PFSK-1 (cell line): ENCODE measurements at regions not wholly inside any gene's neighbourhood (a gene's known extent, or its start where the extent isn't known, plus 50 kb on each side); places are given as distances from the start of the nearest gene placed in this dataset.

Source experiments
- FOXP2 ChIP-seq: optimal IDR thresholded peaks from 2 replicates; pipeline ENCODE3; 2011; ENCODE audit warnings: borderline replicate concordance, control low read depth, inconsistent platforms; ENCODE audit not compliant: insufficient read depth; ENCODE audit errors: extremely low read length, extremely low read depth
- POLR2AphosphoS5 ChIP-seq: IDR thresholded peaks from 2 replicates; pipeline ENCODE4 v1.6.1; 2012; ENCODE audit warnings: low read depth, mild to moderate bottlenecking, control low read depth, low read length, moderate library complexity
- SIN3A ChIP-seq: IDR thresholded peaks from 2 replicates; pipeline ENCODE4 v1.6.1; 2012; ENCODE audit warnings: mild to moderate bottlenecking, low read length, moderate library complexity, borderline replicate concordance; ENCODE audit not compliant: insufficient read depth
- TAF1 ChIP-seq: IDR thresholded peaks from 2 replicates; pipeline ENCODE4 v1.6.1; 2012; ENCODE audit warnings: low read length, control low read depth, borderline replicate concordance; ENCODE audit not compliant: insufficient read depth
- TF ChIP-seq, protein P1 (sequence below), 2 experiments: IDR thresholded peaks; 2 replicates each; pipeline versions ENCODE4 v1.6.1 to v1.8.0; 2011 to 2012; ENCODE audit warnings: low read depth in 2 of 2, low read length in 2 of 2, control low read depth in 1 of 2, inconsistent platforms in 1 of 2, mild to moderate bottlenecking in 1 of 2, moderate library complexity in 1 of 2; ENCODE audit not compliant: insufficient read depth in 1 of 2

DNA sequence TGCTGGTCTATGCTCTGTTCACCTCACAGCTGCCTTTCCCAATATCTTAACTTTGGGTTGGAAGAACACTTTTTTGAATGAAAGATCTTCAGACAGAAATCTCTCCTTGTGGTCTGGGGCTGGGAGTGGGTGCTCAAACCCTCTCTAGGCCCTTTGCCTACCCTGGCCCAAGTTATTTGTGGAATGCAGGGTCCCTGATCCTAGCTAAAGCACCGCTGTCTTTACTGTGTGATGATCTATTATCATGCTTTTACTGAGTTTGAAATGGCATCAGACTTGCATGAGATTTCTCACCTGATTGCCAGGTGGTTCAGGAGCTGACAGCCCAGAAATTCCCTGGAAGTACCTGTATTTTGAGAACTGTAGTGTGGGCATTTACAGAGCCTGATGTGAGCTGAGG is 412.7 kb upstream of the ONECUT1 start:
- TF ChIP-seq POLR2AphosphoS5 (no peak), FOXP2 (no peak), SIN3A (no peak), TAF1 (no peak)
- TF ChIP-seq, protein P1, sequence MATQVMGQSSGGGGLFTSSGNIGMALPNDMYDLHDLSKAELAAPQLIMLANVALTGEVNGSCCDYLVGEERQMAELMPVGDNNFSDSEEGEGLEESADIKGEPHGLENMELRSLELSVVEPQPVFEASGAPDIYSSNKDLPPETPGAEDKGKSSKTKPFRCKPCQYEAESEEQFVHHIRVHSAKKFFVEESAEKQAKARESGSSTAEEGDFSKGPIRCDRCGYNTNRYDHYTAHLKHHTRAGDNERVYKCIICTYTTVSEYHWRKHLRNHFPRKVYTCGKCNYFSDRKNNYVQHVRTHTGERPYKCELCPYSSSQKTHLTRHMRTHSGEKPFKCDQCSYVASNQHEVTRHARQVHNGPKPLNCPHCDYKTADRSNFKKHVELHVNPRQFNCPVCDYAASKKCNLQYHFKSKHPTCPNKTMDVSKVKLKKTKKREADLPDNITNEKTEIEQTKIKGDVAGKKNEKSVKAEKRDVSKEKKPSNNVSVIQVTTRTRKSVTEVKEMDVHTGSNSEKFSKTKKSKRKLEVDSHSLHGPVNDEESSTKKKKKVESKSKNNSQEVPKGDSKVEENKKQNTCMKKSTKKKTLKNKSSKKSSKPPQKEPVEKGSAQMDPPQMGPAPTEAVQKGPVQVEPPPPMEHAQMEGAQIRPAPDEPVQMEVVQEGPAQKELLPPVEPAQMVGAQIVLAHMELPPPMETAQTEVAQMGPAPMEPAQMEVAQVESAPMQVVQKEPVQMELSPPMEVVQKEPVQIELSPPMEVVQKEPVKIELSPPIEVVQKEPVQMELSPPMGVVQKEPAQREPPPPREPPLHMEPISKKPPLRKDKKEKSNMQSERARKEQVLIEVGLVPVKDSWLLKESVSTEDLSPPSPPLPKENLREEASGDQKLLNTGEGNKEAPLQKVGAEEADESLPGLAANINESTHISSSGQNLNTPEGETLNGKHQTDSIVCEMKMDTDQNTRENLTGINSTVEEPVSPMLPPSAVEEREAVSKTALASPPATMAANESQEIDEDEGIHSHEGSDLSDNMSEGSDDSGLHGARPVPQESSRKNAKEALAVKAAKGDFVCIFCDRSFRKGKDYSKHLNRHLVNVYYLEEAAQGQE (IDR thresholded peaks at IDR 0.05; ENCODE audit: insufficient read depth in 1 of 2, low read depth in 2 of 2, low read length in 2 of 2), result no peak

DNA sequence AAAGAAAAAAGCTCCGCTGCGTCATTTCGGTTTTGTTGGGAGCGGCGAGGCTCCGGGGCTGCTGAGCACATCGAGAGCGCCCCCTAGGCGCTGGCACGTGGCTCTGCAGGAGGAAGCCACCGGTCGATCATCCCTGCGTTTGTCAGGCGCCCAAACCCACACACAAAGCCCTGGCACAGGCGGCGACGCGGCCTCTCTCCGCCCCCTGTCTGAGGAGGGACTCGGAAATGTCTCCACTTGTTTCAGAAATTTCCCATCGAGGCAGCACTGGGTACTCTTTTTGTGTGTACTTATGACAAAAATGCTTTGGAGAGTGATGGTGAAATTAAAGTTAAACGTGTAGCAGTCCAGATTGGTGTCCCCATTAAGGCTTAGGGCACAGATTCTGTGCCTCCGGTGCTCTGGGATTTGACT is 407.3 kb upstream of the ONECUT1 start:
- TF ChIP-seq FOXP2 (peak; percentile 41), POLR2AphosphoS5 (no peak)
- TF ChIP-seq, protein P1 (IDR thresholded peaks at IDR 0.05; ENCODE audit: insufficient read depth in 1 of 2, low read depth in 2 of 2, low read length in 2 of 2), result no peak

DNA sequence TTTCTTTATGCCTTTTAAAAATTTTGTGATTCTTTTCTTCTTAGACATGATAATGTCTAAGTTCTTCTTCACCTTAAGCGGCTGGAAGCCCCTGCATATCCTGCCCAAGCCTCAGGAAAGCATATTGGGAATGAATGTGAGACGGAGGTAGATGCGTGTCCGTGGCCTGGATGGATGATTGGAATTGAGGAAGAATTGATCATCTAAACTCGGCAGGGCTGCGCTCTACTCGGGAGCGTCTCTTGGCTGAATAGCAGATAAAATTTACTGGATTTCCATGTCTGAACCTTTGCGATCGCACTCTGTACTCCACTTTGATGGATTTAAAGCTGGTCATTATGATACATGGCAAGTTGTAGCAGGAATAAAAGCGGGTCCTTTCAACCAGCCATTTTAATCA is 406.7 kb upstream of the ONECUT1 start:
- no peak for TF ChIP-seq TAF1
- TF ChIP-seq SIN3A, result no peak
- TF ChIP-seq, protein P1 (IDR thresholded peaks at IDR 0.05; ENCODE audit: insufficient read depth in 1 of 2, low read depth in 2 of 2, low read length in 2 of 2), result no peak
- TF ChIP-seq FOXP2, result no peak
- TF ChIP-seq POLR2AphosphoS5, result no peak

DNA sequence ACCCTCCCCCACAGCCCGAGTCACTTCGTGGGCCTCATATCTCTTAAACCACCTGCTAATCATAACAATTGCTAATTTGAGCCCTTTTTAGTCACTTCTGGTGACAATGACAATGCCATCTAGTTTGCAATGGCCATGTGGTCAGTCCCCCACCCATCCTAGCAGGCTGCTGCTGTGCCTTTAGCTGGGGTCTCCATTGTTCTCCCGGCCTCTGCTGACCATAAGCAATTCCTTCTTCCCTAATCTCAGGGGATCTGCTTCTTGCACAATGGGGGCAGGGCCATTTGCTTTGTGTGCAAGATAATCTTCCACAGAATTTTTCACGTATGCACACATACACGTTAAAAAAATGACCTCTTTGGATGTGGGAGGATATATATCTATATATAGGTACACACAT is 406.1 kb upstream of the ONECUT1 start:
- TF ChIP-seq, protein P1 (IDR thresholded peaks at IDR 0.05; ENCODE audit: insufficient read depth in 1 of 2, low read depth in 2 of 2, low read length in 2 of 2), result no peak
- TF ChIP-seq TAF1, result no peak
- no peak for TF ChIP-seq SIN3A
- TF ChIP-seq POLR2AphosphoS5, result no peak
- no peak for TF ChIP-seq FOXP2

DNA sequence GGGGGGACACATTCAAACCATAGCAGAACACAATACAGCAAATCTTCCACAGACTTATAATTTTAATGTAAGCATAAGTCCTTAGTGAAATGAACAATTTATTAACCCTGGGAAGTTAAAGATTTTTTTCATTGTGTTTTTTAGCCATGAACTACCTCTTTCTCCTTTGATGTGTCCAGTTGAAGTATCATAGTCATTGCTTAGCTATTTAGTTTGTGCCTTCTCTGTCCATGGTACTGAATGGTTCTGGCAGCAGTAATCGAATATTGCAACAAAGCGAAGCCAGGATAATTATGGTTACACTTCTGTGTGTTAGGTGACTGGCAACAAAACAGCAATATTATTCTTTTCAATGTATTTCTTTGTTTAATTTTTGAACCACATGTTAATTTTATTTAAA is 403.0 kb upstream of the ONECUT1 start:
- TF ChIP-seq SIN3A (no peak), FOXP2 (no peak), TAF1 (no peak)
- TF ChIP-seq, protein P1 (IDR thresholded peaks at IDR 0.05; ENCODE audit: insufficient read depth in 1 of 2, low read depth in 2 of 2, low read length in 2 of 2), result peak; percentile 83 to 95
